T-helper 1 cell treated with Interleukin-12 subunit alpha and Interleukin-12 subunit beta and Interleukin-4 antibody, amounts not matched to agents 30 ng/mL and 1 ng/mL, for 36 hours (primary cell): ENCODE measurements at regions not wholly inside any gene's neighbourhood (a gene's known extent, or its start where the extent isn't known, plus 50 kb on each side); places are given as distances from the start of the nearest gene placed in this dataset.
"Not testable (repeated sequence)": the region's sequence is repeated elsewhere in the genome, so short reads cannot be mapped to it uniquely, and the experiment has no call there.

Source experiments
- intact Hi-C: fragments of 100-400 bp; cut with micrococcal nuclease; formaldehyde crosslinking; loops from one replicate; pipeline ENCODE4 v1.15.1; 2024

DNA sequence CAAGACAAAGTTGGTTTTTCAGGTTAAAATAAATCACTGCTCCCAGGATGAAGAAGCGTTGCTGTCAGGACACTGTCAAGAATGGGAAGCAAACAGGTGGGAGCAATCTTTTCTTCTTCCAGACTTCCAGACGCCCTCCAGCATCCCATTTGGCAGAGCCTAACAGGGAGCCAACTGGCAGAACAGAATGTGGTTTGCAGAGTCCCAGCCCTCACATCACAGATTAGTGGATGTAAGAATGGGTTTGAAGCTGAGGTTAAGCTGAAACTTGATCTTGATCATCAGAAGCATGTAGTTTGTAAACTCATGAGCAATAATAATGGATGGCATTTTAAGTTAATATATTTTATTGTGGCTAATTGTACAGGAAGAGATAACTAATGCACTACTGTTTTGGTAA is 636.4 kb downstream of the SLC6A15 start:
- intact Hi-C loops, result no loop called here

DNA sequence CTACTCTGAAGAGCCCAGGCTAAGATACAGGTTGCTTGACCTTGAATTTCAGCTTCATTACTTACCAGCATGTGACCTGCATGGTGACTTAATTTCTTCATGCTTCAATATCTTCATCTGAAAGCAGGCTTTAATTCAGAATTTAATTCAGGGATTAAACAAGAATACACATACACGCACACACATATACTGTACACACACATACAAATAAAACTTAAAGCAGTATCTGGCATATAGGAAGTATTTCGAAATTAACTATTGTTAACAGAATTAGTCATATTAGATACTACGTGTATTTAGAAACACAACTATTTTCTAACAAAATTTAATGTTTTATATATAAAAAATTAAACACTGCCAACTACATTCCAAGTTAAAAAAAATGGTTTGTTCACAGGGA is 640.3 kb downstream of the SLC6A15 start:
- intact Hi-C loops, result no loop called here

GRCh38 chr12:84270470-84271140 is 642.0 kb downstream of the SLC6A15 start:
- intact Hi-C loops, result no loop called here

GRCh38 chr12:84247931-84248330 is 664.7 kb downstream of the SLC6A15 start:
- intact Hi-C loops, result no loop called here

GRCh38 chr12:84243686-84244085 is 668.9 kb downstream of the SLC6A15 start:
- intact Hi-C loops, result no loop called here

- intact Hi-C loops, result no loop called here
Measured at GRCh38 chr12:84222841-84223240, 689.8 kb downstream of the SLC6A15 start.

DNA sequence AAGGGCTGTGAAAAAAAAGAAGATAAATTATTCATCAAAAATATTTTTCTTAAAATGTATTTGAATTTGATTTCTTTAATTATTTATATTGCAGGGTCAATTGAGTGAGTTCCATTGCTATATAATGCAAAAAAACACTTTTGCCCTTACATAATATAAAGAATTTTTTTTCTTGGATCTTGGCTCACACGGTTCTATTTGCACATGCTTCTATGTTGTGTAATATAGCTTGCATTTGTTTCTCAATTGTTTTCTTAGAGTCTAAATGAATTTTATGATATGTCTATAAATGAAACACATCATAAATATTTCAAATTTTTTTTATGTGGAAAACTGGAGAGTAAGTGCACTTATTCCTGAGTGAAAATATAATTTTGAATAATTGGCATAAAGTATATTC is 694.2 kb downstream of the SLC6A15 start:
- intact Hi-C loops, result no loop called here

DNA sequence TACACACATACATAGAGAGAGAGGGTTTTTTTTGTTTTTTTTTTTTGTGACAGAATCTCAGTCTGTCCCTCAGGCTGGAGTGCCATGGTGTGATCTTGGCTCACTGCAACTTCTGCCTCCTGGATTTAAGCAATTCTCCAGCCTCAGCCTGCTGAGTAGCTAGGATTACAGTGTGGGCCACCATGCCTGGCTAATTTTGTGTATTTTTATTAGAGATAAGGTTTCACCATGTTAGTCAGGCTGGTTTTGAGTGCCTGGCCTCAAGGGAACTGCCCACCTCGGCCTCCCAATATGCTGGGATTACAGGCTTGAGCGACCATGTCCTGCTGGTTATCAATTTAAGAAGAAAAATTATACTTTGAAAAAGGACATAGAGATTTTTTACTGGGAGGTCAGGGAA is 710.6 kb downstream of the SLC6A15 start:
- intact Hi-C loops, result no loop called here

DNA sequence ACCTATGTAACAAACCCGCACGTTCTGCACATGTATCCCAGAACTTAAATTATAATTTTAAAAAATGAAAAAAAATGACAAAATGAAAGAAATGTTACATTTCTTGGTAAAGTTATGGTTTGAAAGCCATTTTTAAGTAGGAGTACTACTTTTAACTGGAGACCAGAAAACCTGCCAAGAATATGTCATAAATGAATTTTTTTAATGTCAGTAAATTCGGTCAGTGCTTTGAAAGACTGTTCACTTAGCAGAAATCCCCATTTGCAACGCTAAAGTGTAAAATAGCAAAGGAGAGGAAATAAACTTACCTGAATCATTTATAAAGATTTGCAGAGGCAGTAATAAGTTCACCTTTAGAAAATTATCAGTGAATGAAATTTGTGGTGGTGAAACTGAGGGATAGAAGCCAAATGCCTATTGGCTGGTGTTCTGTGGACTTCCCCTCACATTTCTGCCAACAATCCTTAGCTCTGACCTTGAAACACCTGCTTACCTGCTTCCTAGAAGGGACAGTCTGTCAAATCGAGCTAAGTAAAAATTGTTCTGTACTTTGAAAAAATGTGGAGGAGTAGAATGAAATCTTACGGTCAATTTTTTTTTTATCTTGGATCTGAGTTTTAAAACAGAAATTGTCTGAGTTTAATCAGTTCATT is 714.2 kb downstream of the SLC6A15 start:
- intact Hi-C loops, result no loop called here

GRCh38 chr12:84191779-84192178 is 720.8 kb downstream of the SLC6A15 start:
- intact Hi-C loops, result no loop called here

GRCh38 chr12:84186433-84186832 is 726.2 kb downstream of the SLC6A15 start:
- intact Hi-C loops, result no loop called here

- intact Hi-C loops, result no loop called here
Measured at GRCh38 chr12:84183576-84183975, 729.0 kb downstream of the SLC6A15 start.

DNA sequence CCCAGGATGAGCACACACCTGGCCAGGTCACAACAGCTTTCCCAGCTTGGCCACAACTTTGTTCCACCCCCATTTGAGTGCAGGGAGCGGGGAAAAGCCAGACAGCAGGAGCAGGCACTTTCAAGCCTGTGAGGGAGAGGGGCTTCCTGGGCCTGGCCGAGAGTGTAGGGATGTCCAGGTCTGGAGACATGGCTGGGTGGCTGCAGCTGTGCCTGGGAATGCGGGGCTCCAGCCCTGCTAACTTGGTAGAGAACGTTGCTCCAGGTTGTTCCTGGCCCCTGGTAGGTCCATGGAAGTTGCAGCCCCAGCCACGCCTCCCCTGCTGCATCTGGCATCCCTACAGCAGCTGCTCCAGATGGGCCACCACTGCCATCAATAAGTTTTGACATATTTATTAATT is 738.5 kb downstream of the SLC6A15 start:
- intact Hi-C loops, result no loop called here

- intact Hi-C loops, result no loop called here
Measured at GRCh38 chr12:84172823-84173424, 739.7 kb downstream of the SLC6A15 start.

DNA sequence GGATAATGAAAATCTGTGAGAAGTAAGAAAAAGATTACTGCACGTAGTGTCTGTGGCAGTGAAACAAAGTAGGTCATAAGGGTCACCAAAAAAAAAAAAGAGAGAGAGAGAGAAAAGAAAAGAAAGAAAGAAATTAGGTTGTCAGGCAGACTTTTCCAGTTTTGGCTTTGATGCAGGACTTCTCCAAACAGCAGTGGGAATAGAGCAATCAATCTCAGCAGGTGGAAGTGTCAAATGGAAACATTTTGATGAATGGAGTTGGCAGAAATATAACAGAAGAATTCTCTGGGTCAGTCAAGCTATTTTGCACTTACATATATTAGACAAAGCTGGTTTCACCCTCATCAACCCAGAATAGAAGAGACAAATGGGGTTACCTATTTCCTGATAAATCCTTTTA is 745.8 kb downstream of the SLC6A15 start:
- intact Hi-C loops, result no loop called here

DNA sequence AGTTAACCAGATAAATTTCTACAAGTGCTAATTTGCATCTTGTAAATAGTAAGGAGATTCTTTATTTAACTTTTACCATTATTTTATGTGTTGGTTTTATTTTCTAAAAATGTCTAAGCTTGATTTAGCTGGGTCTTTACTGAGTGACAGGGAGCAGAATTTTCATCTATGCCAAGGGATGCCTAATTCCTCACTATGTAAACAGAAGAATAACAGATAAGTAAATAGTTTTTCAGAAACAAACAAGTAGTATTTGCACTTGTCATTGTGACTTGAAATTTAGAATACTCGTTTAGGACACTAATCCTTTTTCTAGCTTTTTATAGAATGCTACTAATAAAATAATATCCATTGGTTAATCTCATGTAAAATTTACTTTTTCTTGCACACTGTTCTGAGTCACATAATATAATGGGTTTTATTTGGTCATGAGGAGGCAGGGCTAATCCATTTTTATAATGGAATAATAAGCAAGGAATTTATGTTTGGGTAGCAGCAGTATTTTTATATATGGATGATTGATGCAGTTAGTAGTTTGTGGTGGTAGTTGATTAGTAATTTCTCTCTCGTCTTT is 746.5 kb downstream of the SLC6A15 start:
- intact Hi-C loops, result no loop called here

- intact Hi-C loops, result no loop called here
Measured at GRCh38 chr12:84161296-84161695, 751.3 kb downstream of the SLC6A15 start.

DNA sequence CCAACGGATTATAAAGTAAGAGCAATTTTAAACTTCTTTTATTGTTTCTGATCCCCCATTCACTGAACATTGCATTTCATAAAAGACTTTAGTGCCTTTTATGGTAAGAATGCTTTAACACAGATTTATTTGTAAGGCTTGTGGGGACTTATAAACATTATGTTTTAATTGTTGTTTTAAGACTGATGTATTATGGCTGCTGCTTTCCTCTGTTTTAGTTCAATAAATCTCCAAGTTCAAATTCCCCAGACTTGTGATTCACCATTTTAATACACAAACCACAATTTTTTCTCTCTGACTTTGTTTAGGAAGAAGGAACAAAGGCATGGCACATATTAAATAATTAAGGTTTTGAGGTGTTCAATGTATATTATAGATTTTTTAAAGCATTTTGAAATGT is 753.3 kb downstream of the SLC6A15 start:
- intact Hi-C loops, result no loop called here

DNA sequence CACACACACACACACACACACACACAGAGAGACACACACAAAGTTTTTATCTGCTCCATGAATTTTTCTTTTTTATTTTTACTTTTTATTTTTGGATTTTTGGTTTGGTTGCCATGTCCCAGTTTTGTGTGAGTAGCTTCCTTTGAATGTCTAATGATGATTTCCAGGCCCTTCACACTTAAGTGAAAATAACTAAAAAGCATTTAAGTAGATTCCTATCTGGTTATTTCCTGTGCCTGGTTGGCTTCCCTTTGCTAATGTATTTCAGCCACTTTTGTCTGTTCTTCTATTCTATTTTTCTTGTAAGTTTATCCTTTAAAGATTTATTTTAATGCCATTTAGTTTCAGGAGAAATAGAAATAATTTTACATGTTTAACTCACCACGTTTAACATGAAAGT is 755.4 kb downstream of the SLC6A15 start:
- intact Hi-C loops, result no loop called here

DNA sequence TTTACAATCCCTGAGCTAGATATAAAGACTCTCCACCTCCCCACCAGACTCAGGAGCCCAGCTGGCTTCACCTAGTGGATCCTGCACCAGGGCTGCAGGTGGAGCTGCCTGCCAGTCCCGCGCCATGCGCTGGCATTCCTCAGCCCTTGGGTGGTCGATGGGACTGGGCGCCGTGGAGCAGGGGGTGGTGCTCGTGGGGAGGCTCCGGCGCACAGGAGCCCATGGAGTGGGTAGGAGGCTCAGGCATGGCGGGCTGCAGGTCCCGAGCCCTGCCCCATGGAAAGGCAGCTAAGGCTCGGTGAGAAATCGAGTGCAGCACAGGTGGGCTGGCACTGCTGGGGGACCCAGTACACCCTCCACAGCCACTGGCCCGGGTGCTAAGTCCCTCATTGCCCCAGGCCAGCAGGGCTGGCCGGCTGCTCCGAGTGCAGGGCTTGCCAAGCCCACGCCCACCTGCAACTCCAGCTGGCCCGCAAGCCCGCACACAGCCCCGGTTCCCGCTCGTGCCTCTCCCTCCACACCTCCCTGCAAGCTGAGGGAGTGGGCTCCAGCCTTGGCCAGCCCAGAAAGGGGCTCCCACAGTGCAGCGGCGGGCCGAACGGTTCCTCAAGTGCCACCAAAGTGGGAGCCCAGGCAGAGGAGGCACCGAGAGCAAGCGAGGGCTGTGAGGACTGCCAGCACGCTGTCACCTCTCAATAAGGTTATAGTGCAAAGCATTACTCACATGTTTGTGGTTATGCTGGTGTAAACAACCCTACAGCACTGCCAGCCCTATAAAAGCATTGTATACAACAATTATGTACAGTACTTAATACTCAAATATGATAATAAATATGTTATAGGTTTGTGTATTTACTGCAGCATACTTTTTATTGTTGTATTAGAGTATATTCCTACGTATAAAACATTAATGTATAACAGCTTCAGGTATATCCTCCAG is 757.3 kb downstream of the SLC6A15 start:
- intact Hi-C loops, result not testable (repeated sequence)

DNA sequence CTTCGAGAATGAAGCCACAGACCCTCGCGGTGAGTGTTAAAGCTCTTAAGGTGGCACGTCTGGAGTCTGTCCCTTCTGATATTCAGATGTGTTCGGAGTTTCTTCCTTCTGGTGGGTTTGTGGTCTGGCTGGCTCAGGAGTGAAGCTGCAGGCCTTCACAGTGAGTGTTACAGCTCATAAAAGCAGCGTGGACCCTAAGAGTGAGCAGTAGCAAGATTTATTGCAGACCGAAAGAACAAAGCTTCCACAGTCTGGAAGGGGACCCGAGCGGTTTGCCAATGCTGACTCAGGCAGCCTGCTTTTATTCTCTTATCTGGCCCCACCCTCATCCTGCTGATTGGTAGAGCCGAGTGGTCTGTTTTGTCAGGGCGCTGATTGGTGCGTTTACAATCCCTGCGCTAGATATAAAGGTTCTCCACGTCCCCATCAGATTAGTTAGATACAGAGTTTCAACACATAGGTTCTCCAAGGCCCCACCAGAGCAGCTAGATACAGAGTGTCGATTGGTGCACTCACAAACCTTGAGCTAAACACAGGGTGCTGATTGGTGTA is 758.1 kb downstream of the SLC6A15 start:
- intact Hi-C loops, result not testable (repeated sequence)
